ENCODE measurements at regions not wholly inside any gene's neighbourhood (a gene's known extent, or its start where the extent isn't known, plus 50 kb on each side); places are given as distances from the start of the nearest gene placed in this dataset.
"Not testable (repeated sequence)": the region's sequence is repeated elsewhere in the genome, so short reads cannot be mapped to it uniquely, and the experiment has no call there.

DNA sequence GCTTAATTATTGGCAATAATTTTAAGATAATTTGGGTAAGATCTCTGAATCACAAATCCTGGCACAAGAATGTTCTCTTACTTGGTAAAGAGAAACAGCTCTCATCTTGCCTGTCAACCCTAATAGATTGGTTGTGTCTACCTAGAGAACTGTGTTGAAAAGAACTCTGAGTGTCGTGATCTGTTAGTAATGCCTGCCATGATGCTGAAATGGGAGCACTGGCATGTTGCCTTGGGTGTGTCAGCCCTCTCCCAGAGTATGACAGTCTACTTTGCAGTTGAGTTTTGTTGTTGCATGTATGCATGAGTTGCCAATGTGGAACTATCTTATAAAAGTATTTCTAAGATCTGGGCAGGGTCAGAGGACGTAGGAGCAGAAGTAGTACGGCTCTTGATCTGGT lies 221.4 kb downstream of the MAF start:
- H3K27me3 ChIP-seq (replicated peaks; ENCODE audit: insufficient read depth, low read length): no peaks in the 10 kb centered on the region
- no peaks in the 10 kb centered on the region for H3K79me2 ChIP-seq (ENCODE audit: low read length)
- no peaks in the 10 kb centered on the region for H3K36me3 ChIP-seq (replicated peaks; ENCODE audit: insufficient read depth, low read length)
- no peak for DNase-seq
- H3K4me1 ChIP-seq (ENCODE audit: low read length): no peaks in the 10 kb centered on the region
- H3K4me2 ChIP-seq (ENCODE audit: low read depth, low read length): no peak overlapping the region
- no peak for TF ChIP-seq EZH2 (optimal IDR thresholded peaks at IDR 0.05; ENCODE audit: low read depth, low read length)
- H3K4me3 ChIP-seq (ENCODE audit: low read length): no peak overlapping the region
- H3K9me3 ChIP-seq (replicated peaks; ENCODE audit: insufficient read depth, low read length): no peaks in the 10 kb centered on the region
- H3K9ac ChIP-seq (ENCODE audit: low read length): no peak overlapping the region
- no peak overlapping the region for H3K27ac ChIP-seq (ENCODE audit: low read length)
- no peaks in the 10 kb centered on the region for H3F3A ChIP-seq (ENCODE audit: insufficient read depth, low read length)
- no peaks in the 10 kb centered on the region for H3K9me2 ChIP-seq (replicated peaks; ENCODE audit: insufficient read depth, low read length)
- H4K20me1 ChIP-seq (ENCODE audit: insufficient read depth, low read length): no peaks in the 10 kb centered on the region
- no peak overlapping the region for H2AFZ ChIP-seq (ENCODE audit: low read length)

- not testable (repeated sequence) for H2AFZ ChIP-seq (ENCODE audit: low read length); H3K79me2 ChIP-seq (ENCODE audit: low read length); H3K4me2 ChIP-seq (ENCODE audit: low read depth, low read length); H3K27me3 ChIP-seq (replicated peaks; ENCODE audit: insufficient read depth, low read length); H3K4me3 ChIP-seq (ENCODE audit: low read length); DNase-seq; H4K20me1 ChIP-seq (ENCODE audit: insufficient read depth, low read length); H3K36me3 ChIP-seq (replicated peaks; ENCODE audit: insufficient read depth, low read length); H3K9me3 ChIP-seq (replicated peaks; ENCODE audit: insufficient read depth, low read length); H3K27ac ChIP-seq (ENCODE audit: low read length); H3K9ac ChIP-seq (ENCODE audit: low read length); H3F3A ChIP-seq (ENCODE audit: insufficient read depth, low read length); H3K9me2 ChIP-seq (replicated peaks; ENCODE audit: insufficient read depth, low read length); H3K4me1 ChIP-seq (ENCODE audit: low read length)
These were observed 223.5 kb downstream of the MAF start for GRCh38 chr16:79377082-79377481.

DNA sequence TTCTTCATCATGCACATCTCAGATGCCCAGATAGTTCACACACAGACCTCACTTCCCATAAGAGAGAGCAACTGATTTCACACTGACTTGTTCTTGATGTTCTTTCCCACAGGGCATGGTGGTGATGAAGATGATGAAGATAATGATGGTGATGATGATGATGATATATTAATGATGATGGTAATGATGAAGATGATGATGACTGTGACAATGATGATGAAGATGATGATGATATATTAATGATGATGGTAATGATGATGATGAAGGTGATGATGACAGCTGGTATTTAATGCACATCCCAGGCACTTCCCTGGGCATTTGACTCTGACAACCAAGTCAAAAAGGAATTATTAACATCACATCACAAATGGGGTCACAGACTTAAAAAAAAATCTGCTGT lies 225.2 kb downstream of the MAF start:
- Histone ChIP-seq H3K9ac (ENCODE audit: low read length) (no peak overlapping the region), H3K27ac (ENCODE audit: low read length) (no peak overlapping the region), H4K20me1 (ENCODE audit: insufficient read depth, low read length) (no peaks in the 10 kb centered on the region), H3K4me1 (ENCODE audit: low read length) (no peaks in the 10 kb centered on the region), H3F3A (ENCODE audit: insufficient read depth, low read length) (no peaks in the 10 kb centered on the region), H3K36me3 (replicated peaks; ENCODE audit: insufficient read depth, low read length) (no peaks in the 10 kb centered on the region), H3K4me2 (ENCODE audit: low read depth, low read length) (no peak overlapping the region), H3K9me3 (replicated peaks; ENCODE audit: insufficient read depth, low read length) (no peaks in the 10 kb centered on the region), H3K4me3 (ENCODE audit: low read length) (no peak overlapping the region), H2AFZ (ENCODE audit: low read length) (no peak overlapping the region), H3K9me2 (replicated peaks; ENCODE audit: insufficient read depth, low read length) (no peaks in the 10 kb centered on the region), H3K79me2 (ENCODE audit: low read length) (no peaks in the 10 kb centered on the region), H3K27me3 (replicated peaks; ENCODE audit: insufficient read depth, low read length) (no peaks in the 10 kb centered on the region)
- TF ChIP-seq CTCF (IDR thresholded peaks at IDR 0.05; ENCODE audit: low read length) (no peak), EZH2phosphoT487 (IDR thresholded peaks at IDR 0.05; ENCODE audit: low read length) (no peak), EZH2 (optimal IDR thresholded peaks at IDR 0.05; ENCODE audit: low read depth, low read length) (no peak)
- no peak for DNase-seq

DNA sequence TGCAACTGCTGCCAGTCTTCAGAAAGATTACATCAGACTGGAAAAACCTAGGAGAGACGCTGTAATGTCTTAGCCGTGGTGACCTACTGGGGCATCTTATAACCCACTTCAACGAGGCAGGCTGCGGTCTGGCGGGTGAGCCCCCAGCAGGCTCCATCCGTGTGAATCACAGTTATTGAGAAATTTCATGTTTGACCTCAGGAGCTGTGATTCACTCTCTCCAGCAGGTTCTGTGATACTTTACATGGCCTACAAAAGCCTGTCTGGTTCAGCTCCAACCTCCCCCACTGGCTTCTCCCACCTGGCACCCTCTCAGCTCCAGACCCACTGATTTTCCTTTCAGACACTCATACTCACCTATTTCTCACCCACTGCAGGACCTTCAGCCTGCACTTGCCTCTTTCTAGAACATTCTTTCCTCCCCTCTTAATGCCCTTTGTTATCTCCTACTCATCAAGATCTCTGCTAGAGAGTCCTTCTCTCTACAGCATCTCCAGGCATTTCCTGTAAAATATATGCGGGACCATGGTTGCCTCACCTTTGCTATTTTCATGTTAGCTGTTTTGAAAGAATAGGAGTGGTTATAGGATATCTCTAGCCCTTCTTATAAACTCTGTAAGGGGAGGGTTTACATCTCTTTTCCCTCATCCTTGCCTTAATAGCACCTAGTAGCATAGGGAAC lies 227.9 kb downstream of the MAF start:
- H3K9me2 ChIP-seq (replicated peaks; ENCODE audit: insufficient read depth, low read length): no peaks in the 10 kb centered on the region
- no peaks in the 10 kb centered on the region for H3K27me3 ChIP-seq (replicated peaks; ENCODE audit: insufficient read depth, low read length)
- no peak overlapping the region for H2AFZ ChIP-seq (ENCODE audit: low read length)
- no peak overlapping the region for H3K9ac ChIP-seq (ENCODE audit: low read length)
- H3K27ac ChIP-seq (ENCODE audit: low read length): no peak overlapping the region
- H3F3A ChIP-seq (ENCODE audit: insufficient read depth, low read length): no peaks in the 10 kb centered on the region
- no peaks in the 10 kb centered on the region for H4K20me1 ChIP-seq (ENCODE audit: insufficient read depth, low read length)
- TF ChIP-seq EZH2phosphoT487 (IDR thresholded peaks at IDR 0.05; ENCODE audit: low read length) (no peak), CTCF (IDR thresholded peaks at IDR 0.05; ENCODE audit: low read length) (no peak), EZH2 (optimal IDR thresholded peaks at IDR 0.05; ENCODE audit: low read depth, low read length) (no peak)
- H3K79me2 ChIP-seq (ENCODE audit: low read length): no peaks in the 10 kb centered on the region
- no peaks in the 10 kb centered on the region for H3K4me1 ChIP-seq (ENCODE audit: low read length)
- no peaks in the 10 kb centered on the region for H3K9me3 ChIP-seq (replicated peaks; ENCODE audit: insufficient read depth, low read length)
- H3K4me2 ChIP-seq (ENCODE audit: low read depth, low read length): no peak overlapping the region
- no peak overlapping the region for H3K4me3 ChIP-seq (ENCODE audit: low read length)
- no peak for DNase-seq
- no peaks in the 10 kb centered on the region for H3K36me3 ChIP-seq (replicated peaks; ENCODE audit: insufficient read depth, low read length)

All from MM.1S (cell line).